ENCODE measurements at regions not wholly inside any gene's neighbourhood (a gene's known extent, or its start where the extent isn't known, plus 50 kb on each side); places are given as distances from the start of the nearest gene placed in this dataset.

DNA sequence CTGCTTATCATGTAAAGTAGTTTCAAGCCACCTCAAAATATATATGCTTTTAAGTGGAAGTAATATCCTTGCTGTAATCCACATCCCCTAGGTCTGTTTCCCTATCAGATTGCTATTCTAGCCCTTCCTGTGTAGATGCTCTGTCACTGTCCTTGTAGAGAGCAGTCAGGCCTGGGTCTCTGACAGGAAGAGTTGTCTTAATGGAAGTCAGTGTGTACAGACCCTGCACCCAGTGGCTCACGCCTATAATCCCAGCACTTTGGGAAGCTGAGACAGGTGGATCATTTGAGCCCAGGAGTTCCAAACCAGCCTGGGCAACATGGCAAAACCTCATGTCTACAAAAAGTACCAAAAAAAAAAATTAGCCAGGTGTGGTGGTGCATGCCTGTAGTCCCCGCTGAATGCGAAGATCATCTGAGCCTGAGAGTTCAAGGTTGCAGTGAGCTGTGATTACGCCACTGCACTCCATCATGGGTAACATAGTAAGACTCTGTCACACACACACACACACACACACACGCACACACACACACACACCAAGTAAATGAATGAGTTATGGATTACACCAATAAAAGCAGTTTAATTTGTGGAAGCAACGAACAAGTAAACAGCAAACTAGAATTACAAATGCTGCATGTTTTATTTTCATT, 70.2 kb upstream of the DSC1 start:
- Mint-ChIP-seq H3K27me3 (no peaks in the 10 kb centered on the region), H3K4me3 (no peak overlapping the region), H3K27ac (no peak overlapping the region), H3K9me3 (peaks cover 6% of the 10 kb centered on the region), H3K36me3 (no peaks in the 10 kb centered on the region), H3K4me1 (ENCODE audit: unreplicated experiment) (peaks cover 17% of the 10 kb centered on the region)
- DNase-seq (ENCODE audit: extremely low spot score, unreplicated experiment): no peak
- TF ChIP-seq CTCF (conservative IDR thresholded peaks at IDR 0.05): no peak

- Mint-ChIP-seq H3K4me1 (ENCODE audit: unreplicated experiment) (peaks cover 17% of the 10 kb centered on the region), H3K27ac (peak overlapping the region; percentile 54), H3K9me3 (peaks cover 5% of the 10 kb centered on the region), H3K4me3 (peak overlapping the region; percentile 1), H3K27me3 (no peaks in the 10 kb centered on the region), H3K36me3 (no peaks in the 10 kb centered on the region)
- no peak for TF ChIP-seq CTCF (conservative IDR thresholded peaks at IDR 0.05)
- no peak for DNase-seq (ENCODE audit: extremely low spot score, unreplicated experiment)
Observed at GRCh38 chr18:31233621-31234275, 71.1 kb upstream of the DSC1 start.

DNA sequence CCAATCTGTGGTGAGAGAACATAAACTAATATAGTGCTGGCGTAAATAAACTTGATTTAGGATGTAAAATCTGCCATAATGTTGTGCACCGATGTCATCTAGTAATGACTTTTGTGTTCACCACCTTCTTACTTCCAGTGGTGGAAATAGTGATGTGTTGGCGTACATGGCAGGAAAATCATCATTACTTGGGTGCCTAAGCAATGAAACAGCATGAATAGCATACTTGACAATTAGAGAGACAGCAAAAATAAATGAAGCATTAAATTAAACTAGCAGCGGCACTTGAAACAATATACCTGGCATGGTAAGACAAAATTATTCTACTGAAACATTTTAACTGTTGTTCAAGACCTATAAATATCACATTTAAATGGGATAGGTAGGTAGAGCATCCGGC, 73.2 kb upstream of the DSC1 start:
- TF ChIP-seq CTCF (conservative IDR thresholded peaks at IDR 0.05): no peak
- H3K36me3 Mint-ChIP-seq: no peaks in the 10 kb centered on the region
- H3K27ac Mint-ChIP-seq: no peak overlapping the region
- peaks cover 13% of the 10 kb centered on the region for H3K4me1 Mint-ChIP-seq (ENCODE audit: unreplicated experiment)
- no peak overlapping the region for H3K4me3 Mint-ChIP-seq
- H3K27me3 Mint-ChIP-seq: no peaks in the 10 kb centered on the region
- H3K9me3 Mint-ChIP-seq: no peaks in the 10 kb centered on the region
- no peak for DNase-seq (ENCODE audit: extremely low spot score, unreplicated experiment)

- TF ChIP-seq CTCF (conservative IDR thresholded peaks at IDR 0.05): no peak
- Mint-ChIP-seq H3K27me3 (no peaks in the 10 kb centered on the region), H3K9me3 (no peaks in the 10 kb centered on the region), H3K36me3 (no peaks in the 10 kb centered on the region), H3K27ac (no peak overlapping the region), H3K4me1 (ENCODE audit: unreplicated experiment) (peaks cover 18% of the 10 kb centered on the region), H3K4me3 (no peak overlapping the region)
- DNase-seq (ENCODE audit: extremely low spot score, unreplicated experiment): no peak
Observed at GRCh38 chr18:31237142-31237541, 74.5 kb upstream of the DSC1 start.

- peaks cover 30% of the 10 kb centered on the region for H3K4me1 Mint-ChIP-seq (ENCODE audit: unreplicated experiment)
- H3K4me3 Mint-ChIP-seq: no peak overlapping the region
- DNase-seq (ENCODE audit: extremely low spot score, unreplicated experiment): no peak
- no peaks in the 10 kb centered on the region for H3K36me3 Mint-ChIP-seq
- H3K27me3 Mint-ChIP-seq: no peaks in the 10 kb centered on the region
- no peaks in the 10 kb centered on the region for H3K9me3 Mint-ChIP-seq
- no peak for TF ChIP-seq CTCF (conservative IDR thresholded peaks at IDR 0.05)
- H3K27ac Mint-ChIP-seq: peak overlapping the region; percentile 97
Observed at GRCh38 chr18:31241425-31241824, 76.5 kb upstream of the DSG1 start.
